NCI-H146 treated with DMSO at 0.1 percent for 48 hours (cell line): ENCODE measurements at regions not wholly inside any gene's neighbourhood (a gene's known extent, or its start where the extent isn't known, plus 50 kb on each side); places are given as distances from the start of the nearest gene placed in this dataset.

Source experiments
- DNase-seq: peaks from one replicate; lab custom pipeline; 2025; ENCODE audit not compliant: unreplicated experiment; lab: John Stamatoyannopoulos, UW

- DNase-seq, result no peak
Measured at GRCh38 chr10:4535521-4535920, 290.5 kb upstream of the AKR1E2 start.

GRCh38 chr10:4533621-4534020 is 292.4 kb upstream of the AKR1E2 start:
- DNase-seq, result no peak

GRCh38 chr10:4532976-4533375 is 293.0 kb upstream of the AKR1E2 start:
- no peak for DNase-seq

GRCh38 chr10:4532467-4532866 is 293.5 kb upstream of the AKR1E2 start:
- no peak for DNase-seq

GRCh38 chr10:4532011-4532410 is 294.0 kb upstream of the AKR1E2 start:
- no peak for DNase-seq

GRCh38 chr10:4529266-4529665 is 296.7 kb upstream of the AKR1E2 start:
- DNase-seq, result no peak

- DNase-seq, result no peak
Measured at GRCh38 chr10:4527281-4527970, 298.6 kb upstream of the AKR1E2 start.

GRCh38 chr10:4526311-4526731 is 299.7 kb upstream of the AKR1E2 start:
- no peak for DNase-seq

DNA sequence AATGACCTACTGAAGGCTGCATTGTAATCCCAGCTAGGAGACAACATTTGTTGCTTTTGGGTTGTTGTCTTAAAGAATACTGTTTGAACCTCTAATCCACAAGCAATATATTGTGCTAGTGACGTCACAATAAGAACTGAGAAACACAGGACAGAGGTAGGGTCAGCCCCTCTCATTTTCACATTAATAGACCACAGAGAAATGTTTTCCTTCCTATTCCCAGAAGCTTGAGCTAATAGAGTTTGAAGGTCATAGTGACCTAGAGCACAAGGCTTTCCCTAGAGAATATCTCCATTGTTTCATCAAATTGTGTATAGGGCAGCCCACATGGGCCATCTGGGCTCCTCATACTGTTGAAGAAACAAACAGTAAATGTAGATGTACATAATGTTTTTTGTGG is 300.9 kb upstream of the AKR1E2 start:
- DNase-seq, result no peak

DNA sequence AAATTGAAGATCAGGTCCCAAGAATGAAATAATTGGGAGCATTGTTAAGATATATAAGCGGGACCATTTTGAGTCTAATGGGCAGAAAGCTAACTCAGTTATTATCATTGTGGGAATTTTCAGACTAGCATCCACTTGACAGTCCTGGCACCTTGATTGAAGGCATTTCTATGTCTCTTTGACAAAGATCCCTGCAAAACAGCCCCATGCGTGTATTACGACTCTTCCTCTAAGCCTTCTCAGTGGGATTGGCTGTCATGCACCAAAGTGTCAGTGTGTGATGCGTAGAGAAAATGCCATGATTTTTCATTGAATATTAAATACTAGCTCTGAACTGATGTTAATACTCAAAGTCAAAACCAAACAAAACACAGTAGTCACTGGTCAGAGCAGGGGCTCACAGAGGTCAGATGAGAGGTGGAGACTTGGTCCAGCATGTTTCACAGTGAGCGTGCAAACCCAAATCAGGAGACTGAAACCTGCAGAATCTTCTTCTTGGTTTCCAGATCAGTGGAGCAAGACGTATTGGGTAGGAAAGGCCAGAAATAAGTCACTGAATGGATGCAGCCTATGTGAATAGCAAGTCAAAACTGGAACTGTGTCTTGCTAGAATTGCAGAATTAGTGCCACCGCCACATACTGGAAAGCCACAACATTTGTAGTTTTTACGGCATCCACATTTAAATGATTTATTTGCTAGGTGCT is 303.6 kb upstream of the AKR1E2 start:
- no peak for DNase-seq

GRCh38 chr10:4519658-4520402 is 306.2 kb upstream of the AKR1E2 start:
- DNase-seq, result no peak

DNA sequence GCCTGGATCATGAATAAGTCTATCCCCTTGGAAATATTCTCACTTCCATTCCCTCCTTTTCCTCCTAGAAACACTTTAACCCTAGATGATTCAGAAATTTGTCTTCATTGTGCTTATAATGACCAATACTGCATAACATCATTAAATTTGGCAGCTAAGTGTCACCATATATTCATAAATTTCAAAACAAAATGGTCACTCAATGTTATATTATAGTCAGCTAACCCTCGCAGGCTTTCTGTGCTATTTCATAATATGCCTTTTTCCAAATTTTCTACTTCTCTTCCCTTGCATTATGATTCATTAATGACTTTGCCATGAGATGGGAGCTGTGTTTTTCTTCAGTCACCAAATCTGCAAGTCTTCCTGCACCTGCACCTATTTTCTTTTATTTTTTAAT is 308.3 kb upstream of the AKR1E2 start:
- DNase-seq, result no peak

- no peak for DNase-seq
Measured at GRCh38 chr10:4515721-4516120, 310.3 kb upstream of the AKR1E2 start.

DNA sequence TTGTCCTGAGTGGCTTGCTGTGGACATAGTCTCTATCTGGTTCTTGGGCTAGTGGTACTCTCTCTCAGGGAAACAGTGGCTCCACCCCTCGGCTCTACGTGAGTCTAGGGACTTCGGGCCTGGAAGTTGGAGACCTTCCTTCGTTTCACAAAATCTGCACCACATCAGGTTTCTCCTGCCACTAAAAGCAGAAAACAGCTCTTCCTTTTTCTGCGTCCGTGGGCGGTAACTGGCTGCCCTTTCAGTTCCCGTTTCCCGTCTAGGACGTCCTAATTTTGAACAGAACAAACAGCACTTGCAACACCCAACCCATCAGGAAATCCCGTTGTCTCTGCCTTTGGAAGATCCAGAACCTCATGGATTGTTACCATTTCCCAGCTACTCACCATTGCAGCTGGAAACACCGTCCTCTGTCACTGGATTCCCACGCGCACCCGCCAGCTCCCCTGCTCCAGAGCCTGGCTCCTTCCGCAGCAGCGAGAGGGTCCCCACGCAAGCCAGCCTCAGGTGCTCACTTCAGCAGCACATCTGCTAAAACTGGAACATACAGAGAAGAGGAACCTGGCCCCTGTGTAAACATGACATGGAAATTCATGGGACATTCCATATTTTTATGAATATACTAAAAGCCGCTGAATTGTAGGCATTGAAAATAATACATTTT is 311.4 kb upstream of the AKR1E2 start:
- no peak for DNase-seq

DNA sequence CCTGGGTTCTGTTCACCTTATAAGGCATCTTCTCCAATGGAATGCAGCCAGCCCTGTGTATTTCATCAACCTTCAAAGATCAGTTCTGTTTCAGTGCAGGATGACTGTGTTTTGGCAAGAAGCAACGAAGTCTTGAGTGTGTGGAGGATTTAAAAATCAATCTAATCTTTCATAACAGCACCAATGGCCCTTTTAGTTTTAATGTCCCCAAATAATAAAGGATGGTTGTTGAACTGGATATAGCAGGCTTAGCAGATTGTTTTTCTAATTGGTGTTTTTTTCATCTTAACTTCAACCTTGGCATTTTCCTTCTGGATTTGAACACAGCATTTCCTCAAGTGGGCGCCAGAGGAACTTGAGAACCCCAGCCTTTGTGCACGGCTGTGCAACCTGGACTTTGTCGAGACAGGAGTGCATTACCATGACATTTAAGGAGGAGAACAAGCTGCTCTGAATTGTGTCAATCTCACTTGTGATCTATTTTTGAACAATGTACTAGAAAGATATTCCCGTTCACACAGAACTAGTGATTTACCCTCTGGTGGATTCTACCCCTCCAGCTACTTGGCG is 313.3 kb upstream of the AKR1E2 start:
- no peak for DNase-seq

GRCh38 chr10:4512196-4512595 is 313.8 kb upstream of the AKR1E2 start:
- DNase-seq, result no peak

GRCh38 chr10:4511509-4511908 is 314.5 kb upstream of the AKR1E2 start:
- DNase-seq, result no peak

DNA sequence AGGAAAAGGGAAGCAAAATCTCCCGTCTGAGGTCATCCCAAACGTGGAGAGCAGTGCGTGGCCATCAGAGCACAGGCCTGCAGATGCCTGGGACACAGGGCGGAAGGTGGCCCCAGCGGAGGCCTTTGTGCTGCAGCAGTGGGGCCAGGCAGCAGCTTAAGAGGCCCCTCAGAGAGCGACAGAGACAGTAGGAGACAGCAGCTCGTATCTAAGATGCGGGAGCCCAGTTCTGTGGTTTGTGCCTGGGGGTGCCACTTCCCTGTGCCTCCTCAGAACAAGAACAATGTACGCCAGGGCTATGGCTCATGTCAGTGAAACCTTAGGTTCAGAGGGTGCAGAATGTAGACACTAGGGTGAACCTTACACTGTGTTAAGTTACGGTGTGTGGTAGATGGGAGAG is 316.6 kb upstream of the AKR1E2 start:
- no peak for DNase-seq

GRCh38 chr10:4506095-4506494 is 319.9 kb upstream of the AKR1E2 start:
- no peak for DNase-seq

DNA sequence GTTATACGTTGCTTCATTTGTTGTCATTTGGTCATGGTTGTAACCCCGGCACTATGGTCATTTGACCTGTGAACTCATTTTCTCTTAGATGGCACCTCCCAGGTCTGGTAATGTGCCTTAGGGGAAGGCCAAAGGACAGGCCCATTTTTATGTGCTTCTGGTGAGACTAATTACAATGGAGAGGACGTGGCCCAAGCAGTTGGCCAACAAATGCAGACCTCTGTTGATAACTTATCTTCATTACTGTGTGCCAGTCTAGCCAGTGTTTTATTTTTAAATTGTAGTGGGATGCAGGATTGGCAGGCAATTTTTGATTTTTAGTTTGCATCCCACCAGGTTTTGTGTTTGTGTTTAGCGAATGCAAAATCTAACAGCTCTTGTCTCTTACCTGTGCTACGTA is 321.5 kb upstream of the AKR1E2 start:
- DNase-seq, result no peak

DNA sequence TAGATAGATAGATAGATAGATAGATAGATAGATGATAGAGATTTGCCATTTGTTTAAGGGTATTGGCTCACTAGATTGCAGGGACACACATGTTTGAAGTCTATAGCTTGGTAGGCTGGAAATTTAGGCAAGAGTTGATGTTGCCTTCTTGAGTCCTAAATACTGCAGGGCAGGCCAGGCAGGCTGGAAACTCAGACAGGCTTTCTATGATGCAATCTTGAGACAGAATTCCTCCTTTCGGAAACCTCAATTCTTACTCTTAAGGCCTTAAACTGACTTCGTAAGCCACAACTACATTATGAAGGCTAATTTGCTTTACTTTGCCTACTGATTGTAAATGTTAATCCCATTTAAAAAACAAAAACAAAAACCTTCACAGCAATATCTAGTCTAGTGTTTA is 322.9 kb upstream of the AKR1E2 start:
- no peak for DNase-seq
